ENCODE measurements at regions not wholly inside any gene's neighbourhood (a gene's known extent, or its start where the extent isn't known, plus 50 kb on each side); places are given as distances from the start of the nearest gene placed in this dataset.

DNA sequence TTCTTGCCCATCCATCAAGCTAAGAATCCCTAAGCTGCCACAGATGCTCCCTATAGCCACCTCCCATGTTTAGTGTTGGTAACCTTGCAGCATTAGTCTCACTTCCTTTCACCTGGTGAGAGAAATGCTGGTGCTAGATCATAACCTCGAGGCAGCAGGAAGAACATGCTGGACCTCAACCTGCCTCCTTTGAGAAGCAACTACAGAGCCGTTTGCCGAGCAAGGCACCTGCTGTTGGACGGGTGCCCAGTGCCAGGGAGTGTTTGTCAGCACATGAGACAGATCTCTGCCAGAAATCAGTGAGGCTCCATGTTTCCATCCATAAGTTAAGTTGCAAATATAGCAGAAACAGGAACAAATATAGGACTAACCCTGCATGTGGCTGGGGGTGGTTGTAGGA is 955.7 kb downstream of the TUSC7 start:
- TF ChIP-seq EZH2 (IDR thresholded peaks at IDR 0.05; ENCODE audit: insufficient read depth, poor library complexity, severe bottlenecking) (no peak), EZH2phosphoT487 (IDR thresholded peaks at IDR 0.05; ENCODE audit: insufficient read depth, low read depth) (no peak)

Data from GM23248 (cell line).